ENCODE measurements at regions not wholly inside any gene's neighbourhood (a gene's known extent, or its start where the extent isn't known, plus 50 kb on each side); places are given as distances from the start of the nearest gene placed in this dataset.
"Not testable (repeated sequence)": the region's sequence is repeated elsewhere in the genome, so short reads cannot be mapped to it uniquely, and the experiment has no call there.

DNA sequence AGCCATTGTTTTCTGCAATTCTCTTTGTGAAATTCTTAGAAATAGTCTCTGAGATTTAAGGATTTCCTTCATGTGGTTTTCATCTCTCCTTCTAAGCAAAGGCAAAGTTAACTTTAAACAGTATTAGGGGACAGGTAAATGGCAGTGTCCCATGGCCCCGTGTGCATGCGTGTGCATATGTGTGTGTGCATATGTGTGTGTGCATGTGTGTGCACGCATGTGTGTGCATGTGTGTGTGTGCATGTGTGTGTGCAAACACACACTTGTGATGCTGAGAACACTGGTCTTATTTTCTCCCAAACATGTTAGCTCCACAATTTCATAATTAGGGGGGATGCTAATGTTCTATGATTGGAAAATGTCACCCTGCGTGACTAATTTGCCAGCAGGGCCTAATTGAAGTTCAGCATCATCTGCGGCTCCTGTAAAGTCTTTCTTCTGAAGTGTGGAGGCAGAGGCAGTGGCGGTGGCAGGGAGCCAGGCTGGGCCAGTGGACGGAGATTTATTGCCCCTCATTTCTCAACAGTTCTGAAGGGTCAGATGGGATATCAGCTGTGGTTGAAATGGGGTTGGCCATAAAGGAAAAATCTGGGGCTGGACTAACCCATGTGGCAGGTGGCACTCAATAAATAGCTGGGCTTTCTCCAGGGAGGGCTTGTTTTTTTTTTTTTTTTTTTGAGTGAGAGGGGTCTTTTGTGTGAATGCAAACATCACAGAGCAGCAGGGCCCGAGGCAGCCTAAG is 289.3 kb upstream of the PODXL start:
- DNase-seq: no peak

GRCh38 chr7:131844369-131844768 is 287.9 kb upstream of the PODXL start:
- no peak for DNase-seq

- DNase-seq: no peak
Measured at GRCh38 chr7:131843898-131844331, 287.5 kb upstream of the PODXL start.

GRCh38 chr7:131839967-131840690 is 283.7 kb upstream of the PODXL start:
- DNase-seq: no peak

- DNase-seq: no peak
Measured at GRCh38 chr7:131836733-131837132, 280.3 kb upstream of the PODXL start.

- no peak for DNase-seq
Measured at GRCh38 chr7:131835141-131835540, 278.7 kb upstream of the PODXL start.

GRCh38 chr7:131830681-131831080 is 274.3 kb upstream of the PODXL start:
- DNase-seq: no peak

- DNase-seq: no peak
Measured at GRCh38 chr7:131829947-131830558, 273.6 kb upstream of the PODXL start.

- no peak for DNase-seq
Measured at GRCh38 chr7:131827421-131827820, 271.0 kb upstream of the PODXL start.

- DNase-seq: no peak
Measured at GRCh38 chr7:131826960-131827359, 270.5 kb upstream of the PODXL start.

DNA sequence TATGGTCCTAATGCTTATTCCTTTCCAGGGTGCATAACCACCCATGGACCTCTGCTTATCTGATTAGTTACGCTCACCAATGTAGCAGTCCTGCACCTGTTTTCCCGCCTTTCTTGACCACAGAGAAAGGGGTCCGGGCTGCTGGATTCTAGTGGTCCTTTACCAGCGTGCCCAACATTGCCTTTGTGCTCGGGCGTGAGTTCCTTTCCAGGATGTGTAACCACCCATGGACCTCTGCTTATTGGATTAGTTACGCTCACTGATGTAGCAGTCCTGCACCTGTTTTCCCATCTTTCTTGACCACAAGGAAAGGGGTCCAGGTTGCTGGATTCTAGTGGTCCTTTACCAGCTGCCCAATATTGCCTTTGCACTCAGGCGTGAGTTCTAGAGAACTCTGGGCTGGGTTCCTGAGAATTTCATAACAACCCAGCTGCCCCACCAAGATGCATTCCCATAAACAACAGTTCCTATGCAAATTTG is 267.6 kb upstream of the PODXL start:
- not testable (repeated sequence) for DNase-seq

GRCh38 chr7:131819891-131820290 is 263.5 kb upstream of the PODXL start:
- no peak for DNase-seq

DNA sequence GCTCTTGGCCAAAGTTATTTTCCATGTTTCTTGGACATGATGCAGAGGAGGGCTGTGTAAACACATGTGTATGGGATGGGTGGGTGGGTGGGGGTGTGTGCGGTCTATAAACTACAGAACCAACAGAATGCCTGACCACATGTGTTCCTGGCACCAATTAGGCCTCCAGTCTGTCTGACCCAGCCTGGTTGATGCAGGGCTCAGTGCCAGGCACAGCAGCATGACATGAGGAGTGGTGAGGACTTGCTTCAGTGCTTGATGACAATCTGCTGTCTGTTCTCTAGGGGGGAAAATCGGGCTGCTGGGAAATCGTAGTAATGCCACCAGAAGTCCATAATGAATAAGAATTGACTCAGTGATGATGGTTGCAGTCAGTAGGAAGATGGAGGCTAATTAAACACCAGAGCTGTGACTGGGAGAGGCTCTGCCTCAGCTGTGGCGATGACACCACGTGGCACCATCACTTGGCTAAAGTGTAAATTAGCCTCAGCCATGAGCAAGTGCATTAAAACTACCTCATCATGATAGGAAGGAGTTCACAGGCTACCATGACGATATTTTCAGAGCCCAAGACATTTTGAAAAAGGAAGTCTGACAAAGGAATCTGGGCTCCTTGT is 260.1 kb upstream of the PODXL start:
- no peak for DNase-seq

DNA sequence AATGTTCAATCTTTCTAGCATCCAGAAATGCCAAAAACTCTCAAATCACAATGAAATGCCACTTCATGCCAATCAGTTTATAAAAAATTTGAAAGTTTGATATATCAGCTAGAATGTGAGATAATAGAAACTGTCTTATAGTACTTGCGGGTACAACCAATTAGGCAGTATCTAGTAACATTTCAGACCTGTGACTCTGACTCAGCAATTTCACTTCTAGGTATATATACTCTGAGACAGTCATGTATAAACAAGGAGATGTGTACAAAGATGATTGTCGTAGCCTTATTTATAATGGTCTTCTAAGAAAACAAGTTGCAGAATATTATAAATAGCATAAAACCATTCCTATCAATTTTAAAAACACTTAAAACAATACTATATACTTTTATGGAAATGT is 252.3 kb upstream of the PODXL start:
- no peak for DNase-seq

DNA sequence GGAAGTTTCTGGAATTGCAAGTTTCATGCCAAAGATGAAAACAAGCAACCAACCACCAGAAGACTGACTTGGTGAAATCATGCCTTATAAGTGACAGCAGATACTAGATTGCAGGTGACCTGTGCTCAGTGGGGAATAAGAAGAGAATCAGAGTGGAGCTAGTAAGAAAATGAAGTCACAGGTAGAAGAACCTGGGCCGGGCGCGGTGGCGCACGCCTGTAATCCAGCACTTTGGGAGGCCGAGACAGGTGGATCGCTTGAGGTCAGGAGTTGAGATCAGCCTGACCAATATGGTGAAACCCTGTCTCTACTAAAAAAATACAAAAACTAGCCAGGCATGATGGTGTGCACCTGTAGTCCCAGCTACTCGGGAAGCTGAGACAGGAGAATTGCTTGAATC is 251.7 kb upstream of the PODXL start:
- DNase-seq: not testable (repeated sequence)

DNA sequence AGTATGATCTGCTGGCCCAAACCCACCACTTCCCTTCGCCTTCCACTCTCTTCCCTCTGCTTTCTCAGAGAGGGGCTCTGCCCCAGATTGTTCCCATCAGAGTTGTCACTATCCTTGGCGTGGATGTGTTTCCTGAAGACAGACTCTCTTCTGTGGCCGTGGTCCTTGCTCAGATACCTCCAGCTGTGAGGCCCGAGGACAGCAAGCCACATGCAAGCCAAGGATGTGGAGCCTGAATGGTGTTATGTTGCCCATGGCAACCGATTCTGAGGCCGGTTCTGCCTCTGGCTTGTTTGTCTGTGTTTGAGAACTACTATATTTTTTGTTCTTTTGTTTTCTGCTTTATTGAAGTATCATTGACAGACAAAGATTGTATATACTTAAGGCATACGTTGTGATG is 247.4 kb upstream of the PODXL start:
- DNase-seq: peak; percentile 11

DNA sequence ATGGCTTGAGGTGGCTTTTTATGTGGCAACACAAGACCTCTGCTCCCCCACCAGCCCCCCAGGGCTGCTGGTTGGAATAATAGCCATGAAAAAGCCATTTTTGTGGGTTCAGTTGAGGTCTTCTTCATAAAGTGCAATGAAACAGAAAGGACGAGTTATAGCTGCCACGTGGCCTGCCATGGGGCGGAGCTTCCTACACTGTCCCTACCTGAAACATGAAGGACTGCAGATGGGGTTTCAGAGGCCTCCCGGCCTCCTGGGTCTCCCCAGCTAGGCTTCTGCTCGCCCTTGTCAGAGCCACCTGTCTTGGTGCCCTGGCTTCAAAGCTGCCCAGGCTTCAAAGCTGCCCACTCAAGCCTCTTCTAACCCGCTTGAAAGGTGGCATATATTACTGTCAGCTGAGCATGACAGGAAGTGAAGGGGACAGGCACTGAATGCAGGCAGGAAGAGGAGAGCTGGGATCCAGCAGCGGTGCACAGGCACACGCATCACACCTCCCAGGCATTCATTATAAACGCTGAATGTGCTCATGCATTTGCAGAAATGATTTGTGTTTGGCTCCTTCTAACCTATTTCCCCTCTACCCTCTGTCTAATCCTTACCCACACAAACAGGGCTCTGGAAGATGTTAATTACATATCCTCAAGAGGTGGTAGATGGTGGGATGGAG is 245.9 kb upstream of the PODXL start:
- no peak for DNase-seq

DNA sequence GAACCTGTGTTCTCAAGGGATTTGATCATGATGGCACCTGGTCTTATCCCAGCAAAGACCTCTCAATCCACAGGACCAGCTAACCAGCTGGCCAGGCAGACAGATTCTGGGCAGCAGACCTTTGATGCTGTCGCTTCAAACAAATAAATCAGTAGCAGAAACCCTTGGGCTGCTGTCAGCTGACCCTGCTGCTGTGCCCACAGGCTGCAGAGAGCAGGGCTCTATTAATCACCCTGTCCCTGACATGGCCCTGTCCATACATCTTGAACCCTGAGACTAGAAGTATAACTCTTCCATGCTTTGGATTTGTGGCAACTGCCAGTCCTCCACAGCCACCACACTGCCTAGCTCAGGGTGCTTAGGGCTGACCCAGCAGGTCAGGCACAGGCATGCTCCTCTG is 244.1 kb upstream of the PODXL start:
- DNase-seq: no peak

- DNase-seq: no peak
Measured at GRCh38 chr7:131800008-131800407, 243.6 kb upstream of the PODXL start.

DNA sequence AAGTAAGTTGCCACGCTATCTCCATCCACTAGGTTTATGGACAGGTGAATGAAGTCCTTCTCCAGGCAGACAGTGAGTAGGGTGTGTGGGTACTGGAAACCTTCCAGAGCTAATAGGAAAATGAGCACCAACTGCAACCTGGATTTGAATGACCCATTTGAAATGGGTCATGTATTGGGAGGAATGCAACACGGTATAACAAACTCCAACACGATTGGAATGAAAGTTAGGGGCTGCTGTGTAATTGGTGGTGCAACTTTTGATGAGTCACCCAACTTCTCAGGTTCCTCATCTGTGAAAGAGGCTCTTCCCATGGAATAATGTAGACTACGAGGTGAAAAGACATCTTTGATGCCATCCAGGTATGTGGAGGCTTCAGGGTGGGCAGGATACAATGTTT is 241.4 kb upstream of the PODXL start:
- no peak for DNase-seq

DNA sequence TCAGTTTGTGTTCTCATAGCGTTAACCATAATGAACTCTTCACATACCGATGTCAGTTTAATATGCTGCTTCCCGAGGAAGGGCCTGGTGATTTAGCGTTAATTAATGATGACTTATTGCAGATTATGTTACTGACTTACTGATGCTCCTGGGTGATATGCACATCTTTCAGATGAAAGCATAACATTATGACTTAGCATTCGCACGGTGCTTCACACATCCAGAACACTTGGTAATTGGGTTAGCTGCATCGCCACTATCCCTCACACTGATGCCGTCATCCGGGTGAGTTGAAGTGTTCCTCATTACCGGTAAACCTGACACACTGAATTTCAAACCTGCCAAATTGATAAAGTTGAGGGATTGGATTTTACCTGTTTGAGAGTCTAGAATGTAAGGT is 239.0 kb upstream of the PODXL start:
- no peak for DNase-seq

GRCh38 chr7:131792311-131792710 is 235.9 kb upstream of the PODXL start:
- DNase-seq: no peak

GRCh38 chr7:131787101-131787500 is 230.7 kb upstream of the PODXL start:
- no peak for DNase-seq

Measured in NCI-H748 treated with DMSO at 0.1 percent for 48 hours (cell line).